ENCODE measurements at regions not wholly inside any gene's neighbourhood (a gene's known extent, or its start where the extent isn't known, plus 50 kb on each side); places are given as distances from the start of the nearest gene placed in this dataset.

DNA sequence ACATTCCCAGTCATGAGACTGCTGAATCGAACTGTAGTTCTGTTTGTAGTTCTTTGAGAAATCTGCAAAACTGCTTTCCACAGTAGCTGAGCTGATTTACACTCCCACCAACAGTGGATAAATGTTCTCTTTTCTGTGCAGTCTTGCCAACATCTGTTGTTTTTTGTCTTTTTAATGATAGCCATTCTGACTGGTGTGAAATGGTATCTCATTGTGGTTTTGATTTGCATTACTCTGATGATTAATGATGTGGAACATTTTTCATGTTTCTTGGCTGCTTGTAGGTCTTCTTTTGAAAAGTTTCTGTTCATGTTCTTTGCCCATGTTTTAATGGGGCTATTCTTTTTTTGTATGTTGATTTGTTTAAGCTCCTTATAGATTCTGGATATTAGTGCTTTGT lies 187.3 kb upstream of the TLE4 start:
- no peaks in the 10 kb centered on the region for H3K36me3 ChIP-seq
- DNase-seq (ENCODE audit: low read depth in 1 of 2, low spot score in 2 of 2), result no peak

DNA sequence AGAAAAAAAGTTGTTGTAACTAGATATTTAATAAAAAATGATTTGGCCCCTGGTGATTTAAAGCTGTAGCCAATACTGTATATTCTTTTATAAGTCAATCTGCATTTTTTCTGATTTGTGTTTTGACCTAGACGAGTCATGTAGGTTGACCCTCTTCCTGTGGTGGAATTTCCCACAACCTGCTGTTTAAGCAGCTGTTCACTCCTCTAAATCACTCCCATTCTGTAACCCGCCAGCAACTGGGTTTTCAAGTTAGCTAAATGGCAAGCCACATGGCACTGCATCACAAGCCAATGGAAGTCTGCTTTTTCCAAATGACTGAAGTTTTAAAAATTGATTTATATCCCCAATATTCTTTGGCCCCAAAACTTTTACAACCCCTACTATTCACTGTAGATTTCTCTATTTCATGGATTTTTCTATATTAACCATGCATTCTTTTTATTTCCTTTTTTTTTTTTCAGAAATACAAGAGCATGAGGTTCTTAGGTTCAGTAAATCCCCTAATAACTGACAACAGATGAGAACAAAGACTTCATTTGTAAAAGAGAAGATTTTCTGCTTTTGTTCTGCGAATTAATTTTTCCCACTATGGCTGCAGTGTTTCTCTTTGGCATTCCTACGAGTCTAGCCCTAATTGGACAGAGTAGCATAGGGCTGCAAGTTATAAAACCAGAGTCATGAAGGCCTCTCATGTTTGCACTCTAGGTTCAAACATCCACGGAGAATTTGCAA lies 184.5 kb upstream of the TLE4 start:
- no peak overlapping the region for H3K27ac ChIP-seq
- H3K27me3 ChIP-seq (replicated peaks), result no peaks in the 10 kb centered on the region
- DNase-seq (ENCODE audit: low read depth in 1 of 2, low spot score in 2 of 2), result no peak
- H3K9me3 ChIP-seq (replicated peaks), result no peaks in the 10 kb centered on the region
- H3K4me3 ChIP-seq, result no peak overlapping the region
- H3K4me1 ChIP-seq (replicated peaks), result peaks cover 11% of the 10 kb centered on the region
- no peaks in the 10 kb centered on the region for H3K36me3 ChIP-seq

More for the DNA sequence above, 187.3 kb upstream of the TLE4 start:
- no peaks in the 10 kb centered on the region for H3K27me3 ChIP-seq (replicated peaks)
- H3K9me3 ChIP-seq (replicated peaks), result no peaks in the 10 kb centered on the region
- H3K27ac ChIP-seq, result no peak overlapping the region
- peaks cover 11% of the 10 kb centered on the region for H3K4me1 ChIP-seq (replicated peaks)
- no peak overlapping the region for H3K4me3 ChIP-seq

DNA sequence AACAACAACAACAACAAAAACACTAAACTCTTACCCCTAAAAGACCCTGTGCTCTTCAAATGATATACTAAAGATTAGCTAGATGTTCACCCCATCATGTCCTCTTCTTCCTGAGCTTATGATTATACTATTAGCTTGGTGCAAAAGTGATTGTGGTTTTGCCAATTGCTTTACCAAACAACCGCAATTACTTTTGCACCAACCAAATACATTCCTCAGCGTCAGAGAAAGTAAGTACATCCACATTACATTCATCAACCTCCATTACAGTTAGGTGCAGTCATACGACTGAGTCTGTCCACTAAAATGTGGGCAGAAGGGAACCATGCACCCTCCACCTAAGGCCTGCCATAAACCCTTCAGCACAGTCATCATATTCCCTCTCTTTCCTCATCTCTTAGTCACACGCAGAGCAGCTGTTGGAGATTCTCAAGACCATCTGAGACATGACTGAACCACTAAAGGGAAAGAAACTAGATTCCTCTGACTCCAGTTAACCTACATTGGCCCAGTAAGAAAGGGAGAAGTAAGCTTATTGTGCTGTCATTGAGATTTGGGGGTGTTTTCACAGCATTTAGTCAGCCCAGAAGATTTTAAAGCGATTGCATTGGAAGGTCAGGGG lies 181.6 kb upstream of the TLE4 start:
- no peaks in the 10 kb centered on the region for H3K9me3 ChIP-seq (replicated peaks)
- H3K27ac ChIP-seq, result no peak overlapping the region
- H3K4me1 ChIP-seq (replicated peaks), result peaks cover 6% of the 10 kb centered on the region; the same call in 1 of the 2 replicates
- H3K27me3 ChIP-seq (replicated peaks), result no peaks in the 10 kb centered on the region
- no peak overlapping the region for H3K4me3 ChIP-seq
- H3K36me3 ChIP-seq, result no peaks in the 10 kb centered on the region
- no peak for DNase-seq (ENCODE audit: low read depth in 1 of 2, low spot score in 2 of 2)

DNA sequence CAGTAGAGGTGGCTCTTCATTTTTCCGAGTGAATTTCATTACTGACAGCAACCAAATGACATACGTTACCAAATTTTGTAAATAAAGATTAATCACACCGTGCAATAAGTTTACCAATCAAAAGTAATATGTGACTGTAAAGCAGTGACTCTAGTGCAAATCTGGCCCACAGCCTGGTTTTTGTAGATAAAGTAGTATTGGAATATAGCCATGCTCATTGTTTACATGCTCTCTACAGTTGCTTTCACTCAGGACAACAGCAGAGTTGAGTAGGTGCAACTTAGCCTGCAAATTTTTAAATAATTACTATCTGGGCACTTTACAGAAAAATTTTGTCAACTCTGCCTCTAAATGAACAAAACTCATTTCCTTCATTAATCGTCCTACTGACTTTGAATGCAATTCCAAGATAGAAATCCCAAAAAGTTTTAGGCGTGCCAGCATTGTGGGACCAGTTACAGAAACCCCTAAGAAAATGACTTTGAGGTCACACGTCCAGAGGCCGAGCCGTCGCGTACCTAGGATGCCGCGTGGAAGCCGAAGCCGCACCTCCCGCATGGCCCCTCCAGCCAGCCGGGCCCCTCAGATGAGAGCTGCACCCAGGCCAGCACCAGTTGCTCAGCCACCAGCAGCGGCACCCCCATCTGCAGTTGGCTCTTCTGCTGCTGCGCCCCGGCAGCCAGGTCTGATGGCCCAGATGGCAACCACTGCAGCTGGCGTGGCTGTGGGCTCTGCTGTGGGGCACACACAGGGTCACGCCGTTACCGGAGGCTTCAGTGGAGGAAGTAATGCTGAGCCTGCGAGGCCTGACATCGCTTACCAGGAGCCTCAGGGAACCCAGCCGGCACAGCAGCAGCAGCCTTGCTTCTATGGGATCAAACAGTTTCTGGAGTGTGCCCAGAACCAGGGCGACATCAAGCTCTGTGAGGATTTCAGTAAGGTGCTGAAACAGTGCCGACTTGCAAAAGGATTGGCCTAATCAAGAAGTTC lies 180.7 kb upstream of the TLE4 start:
- H3K4me3 ChIP-seq, result no peak overlapping the region
- no peaks in the 10 kb centered on the region for H3K36me3 ChIP-seq
- no peaks in the 10 kb centered on the region for H3K27me3 ChIP-seq (replicated peaks)
- DNase-seq (ENCODE audit: low read depth in 1 of 2, low spot score in 2 of 2), result no peak
- H3K27ac ChIP-seq, result no peak overlapping the region
- H3K9me3 ChIP-seq (replicated peaks), result no peaks in the 10 kb centered on the region
- H3K4me1 ChIP-seq (replicated peaks), result peaks cover 6% of the 10 kb centered on the region; the same call in 1 of the 2 replicates

DNA sequence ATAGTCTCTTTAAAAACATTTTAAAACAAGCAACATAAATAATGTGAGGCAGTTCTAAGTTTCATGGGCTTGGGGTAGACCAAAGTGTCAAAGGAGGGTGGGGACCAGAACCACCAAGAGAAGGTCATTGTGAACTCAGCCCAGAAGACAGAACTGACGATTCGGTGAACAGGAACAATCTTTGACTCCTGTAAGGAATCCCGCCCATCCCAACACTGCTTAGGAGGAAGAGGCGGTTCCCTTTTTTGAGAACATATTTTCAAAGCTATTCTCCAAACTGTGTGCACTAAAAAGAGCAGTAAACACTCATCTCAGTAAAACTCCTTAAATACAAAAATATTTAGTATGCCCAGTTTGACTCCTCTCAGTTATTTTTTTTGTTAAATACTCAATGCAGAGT lies 176.5 kb upstream of the TLE4 start:
- Histone ChIP-seq H3K9me3 (replicated peaks) (no peaks in the 10 kb centered on the region), H3K27me3 (replicated peaks) (no peaks in the 10 kb centered on the region), H3K4me1 (replicated peaks) (no peaks in the 10 kb centered on the region), H3K36me3 (no peaks in the 10 kb centered on the region), H3K4me3 (no peak overlapping the region), H3K27ac (no peak overlapping the region)
- no peak for DNase-seq (ENCODE audit: low read depth in 1 of 2, low spot score in 2 of 2)

DNA sequence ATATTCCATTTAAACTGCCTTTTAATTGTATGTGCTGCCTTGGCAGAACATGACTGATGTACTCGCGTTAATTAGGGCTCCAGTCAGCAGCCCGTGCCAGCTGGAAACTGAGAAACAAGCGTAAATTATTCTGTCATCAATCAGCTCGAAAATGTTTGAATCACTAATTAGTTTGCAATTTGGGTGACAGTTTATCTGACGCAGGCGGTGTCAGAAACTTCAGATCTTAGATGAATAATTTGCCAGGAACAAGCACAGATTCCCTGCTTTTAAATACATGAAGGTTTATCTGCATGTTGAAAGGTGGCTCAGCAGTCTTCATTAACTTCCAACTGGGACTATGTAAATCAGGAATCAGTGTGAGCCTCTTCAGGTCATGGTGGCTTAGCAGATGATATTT lies 176.0 kb upstream of the TLE4 start:
- H3K4me3 ChIP-seq, result no peak overlapping the region

DNA sequence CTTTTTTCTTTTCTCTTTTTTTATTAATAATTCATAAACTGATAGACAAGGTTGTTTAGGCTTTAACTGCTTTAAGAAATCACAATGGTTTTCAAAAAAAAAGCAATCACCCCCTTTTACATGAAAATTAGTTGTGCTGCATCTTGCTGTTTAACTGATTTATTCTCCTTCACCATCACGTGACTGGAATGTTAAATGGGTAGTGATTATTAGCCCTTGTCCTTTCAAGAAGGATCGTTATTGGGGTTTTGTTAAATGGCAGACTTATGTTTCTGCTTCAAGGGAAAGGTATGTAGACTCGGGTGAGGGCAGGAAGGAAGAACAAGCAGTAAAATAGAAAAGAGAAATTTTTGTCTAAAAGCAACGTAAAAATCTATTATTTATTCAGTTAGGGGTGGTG lies 175.6 kb upstream of the TLE4 start:
- Histone ChIP-seq H3K4me1 (replicated peaks) (no peaks in the 10 kb centered on the region), H3K36me3 (no peaks in the 10 kb centered on the region), H3K4me3 (no peak overlapping the region), H3K27ac (no peak overlapping the region), H3K9me3 (replicated peaks) (no peaks in the 10 kb centered on the region), H3K27me3 (replicated peaks) (no peaks in the 10 kb centered on the region)
- no peak for DNase-seq (ENCODE audit: low read depth in 1 of 2, low spot score in 2 of 2)

More for the DNA sequence above, 176.0 kb upstream of the TLE4 start:
- Histone ChIP-seq H3K4me1 (replicated peaks) (no peaks in the 10 kb centered on the region), H3K9me3 (replicated peaks) (no peaks in the 10 kb centered on the region), H3K27ac (no peak overlapping the region), H3K36me3 (no peaks in the 10 kb centered on the region), H3K27me3 (replicated peaks) (no peaks in the 10 kb centered on the region)
- DNase-seq (ENCODE audit: low read depth in 1 of 2, low spot score in 2 of 2), result no peak

DNA sequence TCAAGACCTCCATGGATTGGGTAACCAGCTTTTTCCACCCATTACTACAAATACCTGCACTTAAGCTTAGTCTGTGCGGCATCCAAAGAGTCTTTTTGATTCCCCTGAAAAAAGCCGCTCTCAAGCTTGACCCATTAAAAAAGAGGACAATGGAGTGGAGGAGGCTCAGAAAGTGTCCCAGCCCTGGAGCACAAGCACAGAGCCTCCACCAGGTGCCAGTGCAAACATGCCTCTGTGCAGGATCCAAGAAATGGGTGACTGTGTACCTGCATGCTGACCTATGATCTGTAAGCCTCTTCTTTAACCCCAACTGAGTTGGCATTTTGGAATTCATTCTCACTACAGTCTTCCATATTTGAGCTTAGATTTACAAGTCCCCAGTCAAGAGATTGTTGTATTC lies 168.3 kb upstream of the TLE4 start:
- Histone ChIP-seq H3K36me3 (no peaks in the 10 kb centered on the region), H3K27me3 (replicated peaks) (no peaks in the 10 kb centered on the region), H3K4me1 (replicated peaks) (no peaks in the 10 kb centered on the region), H3K9me3 (replicated peaks) (no peaks in the 10 kb centered on the region), H3K27ac (no peak overlapping the region), H3K4me3 (no peak overlapping the region)
- DNase-seq (ENCODE audit: low read depth in 1 of 2, low spot score in 2 of 2), result no peak

DNA sequence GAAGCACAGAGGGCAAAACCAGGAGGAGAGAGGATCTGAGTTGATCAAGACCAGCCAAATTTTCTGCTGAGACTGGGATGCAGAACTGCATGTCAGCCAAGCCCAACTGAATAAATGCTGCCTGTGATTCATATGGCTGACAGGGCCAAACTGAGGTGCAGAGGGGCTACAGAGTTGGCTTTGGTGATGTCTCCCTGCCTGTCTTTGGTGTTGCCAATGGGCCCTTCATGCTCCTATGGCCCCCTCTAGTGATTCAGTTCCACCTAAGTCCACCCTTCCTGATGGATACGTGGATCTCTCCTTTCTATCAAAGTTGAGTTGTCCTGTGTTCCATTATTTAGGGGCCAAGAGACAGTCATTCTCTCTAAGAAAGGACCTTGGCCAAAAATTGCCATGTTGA lies 163.6 kb upstream of the TLE4 start:
- H3K9me3 ChIP-seq (replicated peaks), result no peaks in the 10 kb centered on the region
- no peak overlapping the region for H3K27ac ChIP-seq
- no peaks in the 10 kb centered on the region for H3K4me1 ChIP-seq (replicated peaks)
- no peaks in the 10 kb centered on the region for H3K36me3 ChIP-seq
- no peaks in the 10 kb centered on the region for H3K27me3 ChIP-seq (replicated peaks)
- no peak overlapping the region for H3K4me3 ChIP-seq
- DNase-seq (ENCODE audit: low read depth in 1 of 2, low spot score in 2 of 2), result no peak

DNA sequence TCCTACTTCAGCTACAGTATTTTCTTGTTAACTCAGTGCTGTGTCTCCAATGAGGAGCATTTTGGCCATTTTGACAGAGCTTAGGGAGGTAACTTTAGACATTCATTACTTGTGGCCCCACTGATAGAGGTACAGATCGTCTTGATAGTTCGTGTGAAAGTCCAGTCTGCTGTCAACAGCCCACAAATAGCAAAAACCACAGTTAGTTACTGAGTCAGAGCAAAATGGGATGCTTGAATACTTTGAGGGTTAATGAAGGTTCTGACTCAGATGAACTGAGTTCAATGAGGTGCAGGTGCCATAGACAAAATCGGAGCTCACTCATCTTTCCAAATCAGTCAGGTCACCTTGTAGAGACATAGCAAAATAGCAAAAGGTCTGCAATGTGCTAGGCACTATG lies 163.1 kb upstream of the TLE4 start:
- Histone ChIP-seq H3K36me3 (no peaks in the 10 kb centered on the region), H3K4me3 (no peak overlapping the region), H3K27ac (no peak overlapping the region), H3K27me3 (replicated peaks) (no peaks in the 10 kb centered on the region), H3K4me1 (replicated peaks) (no peaks in the 10 kb centered on the region), H3K9me3 (replicated peaks) (no peaks in the 10 kb centered on the region)
- DNase-seq (ENCODE audit: low read depth in 1 of 2, low spot score in 2 of 2), result no peak

DNA sequence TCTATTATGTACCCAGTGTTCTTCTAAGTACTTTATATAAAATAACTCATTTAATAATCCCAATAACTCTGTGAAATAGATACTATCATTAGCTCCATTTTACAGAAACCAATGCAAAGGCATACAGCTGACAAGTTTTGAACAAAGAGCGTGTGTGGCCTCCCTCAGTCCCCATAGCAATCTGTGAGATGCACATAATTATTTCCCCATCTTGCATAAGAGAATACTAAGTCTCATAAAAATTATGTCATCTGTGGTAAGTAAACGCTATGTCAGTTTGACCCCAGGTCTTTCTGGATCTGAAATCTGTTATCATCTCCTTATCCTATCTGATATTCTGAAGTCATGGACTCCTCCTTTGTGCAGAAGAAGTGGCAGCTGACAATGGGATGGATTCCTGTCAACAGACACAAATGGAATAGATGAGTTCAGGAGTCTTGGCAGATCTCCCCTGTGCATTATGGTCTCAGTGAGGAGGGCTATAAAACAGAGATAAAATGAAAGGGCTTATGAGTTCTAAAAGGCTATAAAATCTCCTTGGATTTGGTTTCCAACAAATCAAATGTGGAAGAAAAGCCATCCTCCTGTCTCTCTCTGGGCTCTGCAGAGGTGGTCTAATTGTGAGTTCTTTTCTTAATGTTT lies 162.5 kb upstream of the TLE4 start:
- H3K4me1 ChIP-seq (replicated peaks), result no peaks in the 10 kb centered on the region
- H3K4me3 ChIP-seq, result no peak overlapping the region
- no peak overlapping the region for H3K27ac ChIP-seq
- H3K27me3 ChIP-seq (replicated peaks), result no peaks in the 10 kb centered on the region
- H3K36me3 ChIP-seq, result no peaks in the 10 kb centered on the region
- DNase-seq (ENCODE audit: low read depth in 1 of 2, low spot score in 2 of 2), result no peak
- no peaks in the 10 kb centered on the region for H3K9me3 ChIP-seq (replicated peaks)

DNA sequence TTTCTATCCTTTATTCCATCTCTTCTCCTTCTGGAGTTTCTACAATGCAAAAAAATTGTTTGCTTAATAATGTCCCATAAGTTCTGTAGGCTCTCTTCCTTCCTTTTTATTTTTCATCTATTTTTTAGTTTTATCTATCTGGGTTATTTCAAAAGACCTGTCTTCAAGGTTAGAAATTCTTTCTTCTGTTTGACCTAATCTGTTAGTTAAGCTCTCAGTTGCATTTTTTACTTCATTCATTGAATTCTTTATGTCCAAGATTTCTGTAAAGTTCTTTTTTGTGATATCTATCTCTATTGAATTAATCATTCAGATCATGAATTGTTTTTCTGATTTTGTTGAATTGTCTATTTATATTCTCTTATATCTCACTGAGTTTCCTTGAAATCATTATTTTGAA lies 145.9 kb upstream of the TLE4 start:
- Histone ChIP-seq H3K4me3 (no peak overlapping the region), H3K27me3 (replicated peaks) (no peaks in the 10 kb centered on the region), H3K27ac (no peak overlapping the region), H3K4me1 (replicated peaks) (no peaks in the 10 kb centered on the region), H3K9me3 (replicated peaks) (no peaks in the 10 kb centered on the region), H3K36me3 (no peaks in the 10 kb centered on the region)
- no peak for DNase-seq (ENCODE audit: low read depth in 1 of 2, low spot score in 2 of 2)

DNA sequence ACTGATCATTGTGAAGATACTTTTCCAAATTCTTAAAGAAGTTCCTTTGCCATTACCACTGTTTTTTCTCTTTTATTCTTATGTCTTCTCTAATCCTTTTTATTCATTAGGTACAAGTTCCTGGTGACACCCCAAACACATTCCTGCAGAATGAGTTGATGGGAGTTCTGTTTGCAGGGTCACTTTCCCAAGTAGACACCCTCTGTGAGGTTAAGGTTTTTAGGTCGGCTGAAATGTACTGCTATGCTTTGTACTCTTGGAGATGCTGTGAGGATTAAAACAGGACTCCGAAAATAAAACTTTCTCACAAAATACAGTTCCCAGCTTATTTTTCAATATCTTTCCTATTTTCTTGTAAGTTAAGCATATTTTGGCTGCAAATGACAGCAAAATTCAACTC lies 143.3 kb upstream of the TLE4 start:
- DNase-seq (ENCODE audit: low read depth in 1 of 2, low spot score in 2 of 2), result no peak
- Histone ChIP-seq H3K36me3 (no peaks in the 10 kb centered on the region), H3K9me3 (replicated peaks) (no peaks in the 10 kb centered on the region), H3K4me3 (no peak overlapping the region), H3K27ac (no peak overlapping the region), H3K27me3 (replicated peaks) (no peaks in the 10 kb centered on the region), H3K4me1 (replicated peaks) (no peaks in the 10 kb centered on the region)
